GM21381 (cell line): ENCODE measurements at regions not wholly inside any gene's neighbourhood (a gene's known extent, or its start where the extent isn't known, plus 50 kb on each side); places are given as distances from the start of the nearest gene placed in this dataset.
"Not testable (repeated sequence)": the region's sequence is repeated elsewhere in the genome, so short reads cannot be mapped to it uniquely, and the experiment has no call there.

ENCODE experiments used
- ATAC-seq: cut with Tn5 transposase; IDR thresholded peaks from one replicate; pipeline ENCODE4 v1.9.1; 2021; ENCODE audit warnings: mild to moderate bottlenecking, moderate library complexity; ENCODE audit not compliant: unreplicated experiment

DNA sequence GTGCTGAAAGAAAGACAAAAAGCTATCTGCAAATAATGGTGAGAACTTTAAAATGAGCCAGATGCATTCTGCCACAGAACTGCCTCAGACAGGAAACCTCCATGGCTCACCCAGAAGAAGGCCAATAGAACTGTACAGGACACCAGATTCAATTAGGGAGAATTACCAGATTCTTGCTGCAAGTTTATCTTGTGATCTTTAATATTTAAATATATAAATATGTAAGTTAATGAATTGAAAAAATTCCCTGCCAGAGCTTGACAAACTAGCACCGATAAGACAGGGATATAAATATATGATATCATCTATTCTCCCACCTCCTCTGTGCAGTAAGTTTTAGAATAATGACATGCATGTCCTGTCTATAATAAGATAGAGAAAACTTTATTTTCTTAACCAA is 252.8 kb downstream of the PLK2 start:
- no peak for ATAC-seq

DNA sequence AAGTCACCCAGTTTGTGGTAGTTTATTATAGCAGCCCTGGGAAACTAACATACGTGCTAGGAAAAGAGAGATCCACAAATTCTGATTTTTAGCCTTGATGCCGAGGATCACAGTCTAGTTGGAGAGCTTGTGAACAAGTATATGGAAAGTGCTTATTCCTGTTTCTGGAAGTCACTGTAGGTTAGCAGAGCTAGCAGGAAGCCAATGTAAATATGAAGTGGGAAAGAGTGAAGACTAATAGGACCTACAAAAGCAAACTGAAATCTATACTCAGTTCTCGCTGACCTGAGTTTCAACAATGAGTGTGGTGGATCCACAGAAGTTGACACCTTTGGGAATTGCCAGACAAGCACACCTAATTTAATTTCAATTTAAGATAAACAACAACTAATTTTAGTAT is 254.9 kb downstream of the PLK2 start:
- ATAC-seq, result no peak

DNA sequence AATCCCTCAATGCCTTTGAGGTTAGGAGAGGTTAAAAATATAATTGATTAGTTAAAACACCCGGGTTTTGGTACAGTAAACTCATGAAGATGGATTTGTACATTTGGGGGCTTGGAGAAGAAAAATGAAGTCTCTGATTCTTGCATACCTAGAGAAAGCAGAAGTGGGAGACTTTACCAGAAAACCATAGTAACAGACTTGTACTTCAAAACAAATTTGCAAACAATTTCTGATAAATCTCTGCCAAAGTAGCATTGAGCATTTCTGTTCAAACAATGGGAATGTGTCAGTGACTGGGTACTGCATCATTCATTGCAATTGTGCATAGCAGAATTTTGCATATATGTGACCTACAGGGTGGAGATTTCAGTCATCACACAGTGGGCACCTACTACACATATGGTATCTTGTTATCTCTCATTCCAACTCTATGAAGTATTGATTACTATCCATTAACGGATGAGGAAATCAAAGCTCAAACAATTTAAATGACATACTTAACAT is 256.9 kb downstream of the PLK2 start:
- ATAC-seq, result no peak

DNA sequence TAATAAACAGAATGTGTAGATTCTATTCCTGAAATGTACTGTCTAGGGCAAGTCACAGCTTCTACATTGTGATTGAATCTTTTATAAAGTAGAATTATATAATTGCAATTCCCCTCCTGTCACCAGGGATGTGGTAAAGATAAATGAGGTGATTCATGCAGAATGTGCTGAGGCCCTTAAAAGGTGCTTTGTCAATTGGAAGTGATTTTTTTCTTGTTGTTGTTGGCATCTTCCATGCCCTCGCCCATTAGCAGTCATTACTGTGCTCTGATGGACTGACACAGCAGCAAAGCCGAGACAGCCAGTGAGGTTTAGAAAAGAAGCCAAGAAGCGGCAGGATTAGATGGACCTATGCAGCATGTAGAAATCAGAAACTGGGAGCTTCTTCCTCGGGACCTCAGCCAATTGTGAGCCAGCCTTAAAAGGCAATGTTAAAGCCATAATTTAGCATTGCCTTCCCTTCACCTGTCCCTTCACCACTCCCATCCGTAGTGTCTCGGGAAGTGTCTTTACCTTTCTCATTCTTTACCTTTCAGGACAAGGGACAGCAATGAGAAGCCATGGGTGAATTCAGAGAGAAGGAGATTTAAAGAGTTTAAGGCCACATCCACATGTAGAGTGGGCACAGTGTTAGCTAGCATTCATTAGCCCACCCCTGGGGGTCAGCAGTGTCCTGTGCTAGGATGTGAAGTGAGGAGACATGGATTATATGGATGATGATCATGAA is 257.8 kb downstream of the PLK2 start:
- no peak for ATAC-seq

DNA sequence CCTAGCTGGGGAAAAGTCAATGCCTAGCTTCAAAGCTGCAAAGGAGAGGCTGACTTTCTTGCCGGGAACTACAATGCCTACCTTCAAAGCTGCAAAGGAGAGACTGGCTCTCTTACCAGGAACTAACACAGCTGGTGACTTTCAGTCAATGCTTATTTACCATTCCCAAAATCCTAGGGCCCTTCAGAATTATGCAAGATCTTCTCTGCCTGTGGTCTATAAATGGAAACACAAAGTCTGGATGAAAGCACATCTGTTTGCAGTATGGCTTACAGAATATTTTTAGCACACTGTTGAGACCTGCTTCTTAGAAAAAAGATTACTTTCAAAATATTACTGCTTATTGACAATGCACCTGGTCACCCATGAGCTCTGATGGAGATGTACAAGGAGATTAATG is 259.4 kb downstream of the PLK2 start:
- no peak for ATAC-seq

DNA sequence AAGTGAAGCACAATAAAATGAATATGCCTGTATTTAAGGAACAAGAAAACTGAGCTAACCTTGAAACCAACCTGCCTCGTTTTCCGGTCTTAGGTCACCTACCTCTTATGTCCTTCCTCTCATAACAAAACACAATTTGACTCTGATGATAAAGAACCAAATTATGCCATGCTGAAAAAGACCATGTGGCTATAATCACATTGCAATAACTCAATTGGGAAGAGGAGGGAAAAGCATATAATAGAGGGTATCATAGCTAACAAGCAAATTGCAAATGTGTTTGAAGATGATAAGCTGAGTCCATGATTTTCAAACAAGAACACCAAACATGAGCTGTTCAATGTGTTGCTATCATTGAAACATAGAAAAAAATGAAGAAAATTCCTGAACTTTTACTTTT is 260.8 kb downstream of the PLK2 start:
- no peak for ATAC-seq

DNA sequence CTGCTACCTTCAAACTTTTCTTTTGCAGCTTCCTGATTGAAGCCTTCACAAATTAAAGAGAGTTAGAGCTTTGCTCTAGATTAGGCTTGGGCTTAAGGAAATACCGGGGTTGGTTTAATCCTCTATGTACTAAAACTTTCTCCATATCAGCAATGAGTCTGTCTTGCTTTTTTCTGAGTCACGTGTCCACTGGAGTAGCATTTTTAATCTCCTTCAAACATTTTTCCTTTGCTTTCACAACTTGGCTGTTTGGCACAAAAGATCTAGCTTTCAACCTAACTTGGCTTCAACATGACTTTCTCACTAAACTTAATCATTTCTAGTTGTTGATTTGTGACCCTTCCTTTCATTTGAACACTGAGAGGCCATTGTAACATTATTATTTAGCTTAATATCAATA is 261.6 kb downstream of the PLK2 start:
- no peak for ATAC-seq

DNA sequence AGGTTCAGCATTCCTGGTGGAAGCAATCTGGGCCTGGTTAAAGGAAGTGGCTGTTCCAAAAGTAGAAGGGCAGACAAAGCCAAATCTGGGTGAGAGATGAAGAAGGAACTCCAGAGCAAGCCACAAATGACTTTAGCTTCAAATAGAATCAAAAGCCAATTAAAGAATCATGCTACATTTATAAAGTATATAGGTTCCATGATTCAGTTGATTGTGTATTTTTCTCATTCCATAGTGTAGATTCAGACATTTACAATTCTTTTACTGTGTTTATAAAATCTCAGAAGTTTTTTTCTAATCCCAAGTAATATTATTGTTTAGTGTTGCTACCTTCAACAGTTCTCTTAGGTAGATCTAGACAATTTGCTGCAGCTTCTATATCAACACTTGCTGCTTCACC is 262.0 kb downstream of the PLK2 start:
- ATAC-seq, result no peak

DNA sequence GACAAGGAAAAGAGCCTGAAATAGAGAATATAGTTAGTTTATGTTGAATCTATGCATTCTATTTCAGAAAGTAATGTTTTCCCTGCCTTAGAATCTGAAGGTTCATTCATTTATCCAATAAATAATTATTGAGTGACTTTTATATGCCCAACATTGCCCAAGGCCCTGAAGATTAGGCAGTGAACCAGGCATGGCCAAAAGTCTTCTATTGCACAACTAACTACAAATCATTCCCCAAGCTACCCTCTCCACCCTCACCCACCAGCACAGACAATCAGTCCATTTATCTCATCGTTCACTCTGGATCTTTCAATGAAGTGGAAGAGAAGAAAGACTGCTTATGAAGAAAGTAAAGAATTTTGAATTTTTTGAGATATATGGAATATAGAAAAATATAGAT is 268.4 kb downstream of the PLK2 start:
- ATAC-seq, result no peak

DNA sequence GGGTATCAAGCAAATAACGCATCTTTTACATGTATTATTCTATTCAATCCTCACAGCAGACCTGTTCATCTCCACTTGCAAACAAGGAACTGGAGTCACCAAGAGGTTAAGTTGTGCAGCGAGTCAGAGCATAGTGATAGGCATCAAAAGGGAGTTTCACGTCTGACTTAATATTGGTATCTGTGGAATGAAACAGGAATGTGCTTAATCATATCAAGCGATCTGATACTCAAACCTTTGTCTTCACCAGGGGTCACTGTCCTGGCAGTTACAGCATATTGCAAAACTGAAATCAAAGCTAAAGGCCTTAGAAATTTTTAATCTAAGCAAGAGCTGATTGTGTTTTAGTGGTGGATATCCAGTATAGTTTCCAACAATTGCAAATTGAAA is 271.6 kb downstream of the PLK2 start:
- no peak for ATAC-seq

DNA sequence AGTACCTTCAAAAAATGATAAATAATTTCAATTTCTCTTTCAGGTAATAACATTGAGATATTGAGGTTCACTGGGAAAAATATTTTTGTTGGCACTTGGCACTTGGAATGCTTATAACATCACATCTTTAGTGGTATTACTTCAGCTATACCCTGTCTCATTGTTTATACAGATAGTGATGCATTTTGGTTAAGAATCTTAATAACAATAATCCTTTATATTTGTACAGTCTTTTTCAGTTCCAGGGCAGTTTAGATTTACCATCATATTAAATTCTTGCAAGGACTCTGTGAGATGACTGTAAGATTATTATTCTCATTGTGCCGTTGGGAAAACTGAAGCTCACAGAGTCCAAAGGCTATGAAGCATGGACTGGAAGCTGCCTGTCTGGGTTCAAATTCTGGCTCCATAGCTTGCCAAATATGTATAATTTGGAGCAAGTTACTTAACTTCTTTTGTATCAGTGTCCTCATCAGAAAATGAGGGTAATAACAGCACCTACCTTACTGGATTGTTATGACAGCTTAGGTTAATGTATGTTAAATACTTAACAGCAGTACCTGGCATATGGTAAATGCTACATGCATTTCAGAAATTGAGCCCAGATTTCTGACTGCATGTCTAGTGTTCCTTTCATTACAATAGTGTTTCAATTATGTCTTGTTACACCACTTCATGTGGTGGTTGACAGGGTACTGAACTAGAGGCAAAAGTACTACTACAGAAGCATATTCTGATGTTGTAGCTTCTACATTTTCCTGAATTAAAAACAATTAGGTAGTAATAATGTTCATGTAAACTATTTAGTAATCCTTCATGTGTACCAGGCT is 272.2 kb downstream of the PLK2 start:
- no peak for ATAC-seq

DNA sequence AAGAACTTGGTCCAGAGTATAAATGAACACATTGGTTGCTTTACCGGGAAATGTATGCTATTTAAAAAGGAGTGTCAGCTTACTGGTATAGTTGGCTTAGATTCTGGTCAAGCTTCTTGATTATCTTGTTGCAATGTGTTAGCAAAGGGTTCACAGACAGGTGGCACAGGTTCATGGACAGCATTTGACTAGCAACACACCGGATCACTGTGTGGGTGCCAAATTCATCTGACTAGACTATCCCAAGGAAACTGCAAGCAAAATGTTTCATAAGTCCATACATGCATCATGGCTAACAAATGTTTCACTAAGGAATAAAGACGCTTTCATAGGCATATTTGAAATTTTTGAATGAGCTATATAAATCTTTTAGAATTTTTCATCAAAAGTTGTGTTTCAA is 274.1 kb downstream of the PLK2 start:
- no peak for ATAC-seq

DNA sequence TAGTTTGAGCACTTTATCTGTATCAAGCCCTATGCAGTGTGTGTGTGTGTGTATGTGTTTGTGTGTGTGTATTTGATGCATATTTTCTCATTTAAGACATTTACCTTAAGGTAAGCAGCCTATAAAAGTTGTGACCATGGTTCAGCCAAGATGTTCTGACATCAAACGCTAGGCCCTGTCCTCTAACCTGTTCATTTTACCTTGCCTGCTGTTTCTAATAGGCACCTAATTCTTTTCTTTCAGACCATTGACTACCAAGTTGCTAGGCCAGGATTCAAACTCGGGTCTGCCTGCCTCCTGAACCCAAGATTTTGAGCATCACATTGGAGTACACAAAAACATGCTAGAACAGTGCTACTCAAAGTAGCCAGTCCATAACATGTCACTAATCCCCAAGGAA is 274.5 kb downstream of the PLK2 start:
- no peak for ATAC-seq

DNA sequence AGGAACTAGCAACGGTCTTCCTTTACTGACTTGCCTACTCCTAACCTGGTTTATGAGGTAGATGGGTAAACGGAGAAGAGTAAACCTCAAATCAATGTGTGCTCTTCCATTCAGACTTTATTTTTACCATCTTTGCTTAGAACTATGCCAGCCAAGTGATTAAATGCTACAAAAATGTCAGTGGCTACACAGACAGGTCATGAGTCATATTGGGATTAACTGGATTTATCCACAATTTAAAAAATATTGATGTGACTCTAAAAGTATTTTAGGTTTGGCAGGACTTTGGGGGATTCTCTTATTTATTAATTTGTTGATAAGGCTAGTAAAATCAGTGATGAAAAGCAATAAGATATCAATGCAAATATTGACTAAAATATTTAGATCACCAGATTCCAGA is 275.0 kb downstream of the PLK2 start:
- no peak for ATAC-seq

DNA sequence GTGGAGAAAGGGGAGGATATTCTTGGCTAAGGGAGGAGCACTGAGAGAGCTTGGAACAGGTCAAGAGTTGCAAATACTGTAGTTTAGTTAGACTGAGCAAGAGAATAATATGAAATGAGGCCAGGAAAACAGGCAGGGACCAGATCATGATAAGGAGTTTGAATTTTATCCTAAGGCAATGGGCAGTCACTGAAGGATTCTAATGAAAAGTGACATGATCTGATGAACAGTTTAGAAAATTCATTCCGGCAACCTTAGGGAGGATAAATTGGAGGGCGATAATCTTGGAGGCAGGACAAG is 276.1 kb downstream of the PLK2 start:
- no peak for ATAC-seq

DNA sequence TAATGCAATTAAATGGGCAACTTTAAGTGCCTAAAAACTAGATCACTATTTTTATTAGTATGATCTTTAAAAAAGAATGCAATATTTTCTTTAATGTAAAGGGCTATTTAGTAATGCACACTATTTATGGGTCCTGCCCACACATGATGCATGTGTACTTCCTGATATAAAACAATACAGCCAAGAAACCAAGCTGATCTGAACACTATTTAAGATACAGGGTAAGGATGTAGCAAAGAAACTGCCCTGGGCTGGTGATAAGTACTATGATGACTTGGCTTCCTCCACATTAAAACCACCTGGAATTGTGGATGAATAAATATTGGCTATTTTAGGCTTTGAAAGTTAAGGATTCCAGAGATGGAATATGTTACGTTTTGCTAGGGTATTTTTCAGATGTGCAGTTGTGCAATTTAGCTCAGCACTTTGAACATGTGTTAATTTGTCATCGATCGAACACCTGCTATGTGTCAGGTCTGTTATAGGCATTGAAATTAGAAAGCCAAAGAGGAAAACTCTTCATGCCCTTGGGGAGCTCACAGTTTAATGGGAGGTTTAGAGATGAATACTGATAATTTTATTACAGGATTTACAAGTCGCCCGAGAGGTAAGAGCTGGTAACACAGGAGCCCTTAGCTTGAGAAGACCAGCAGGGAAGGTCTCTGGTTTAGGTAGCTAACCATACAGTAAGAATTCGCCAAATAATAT is 276.7 kb downstream of the PLK2 start:
- ATAC-seq, result no peak

DNA sequence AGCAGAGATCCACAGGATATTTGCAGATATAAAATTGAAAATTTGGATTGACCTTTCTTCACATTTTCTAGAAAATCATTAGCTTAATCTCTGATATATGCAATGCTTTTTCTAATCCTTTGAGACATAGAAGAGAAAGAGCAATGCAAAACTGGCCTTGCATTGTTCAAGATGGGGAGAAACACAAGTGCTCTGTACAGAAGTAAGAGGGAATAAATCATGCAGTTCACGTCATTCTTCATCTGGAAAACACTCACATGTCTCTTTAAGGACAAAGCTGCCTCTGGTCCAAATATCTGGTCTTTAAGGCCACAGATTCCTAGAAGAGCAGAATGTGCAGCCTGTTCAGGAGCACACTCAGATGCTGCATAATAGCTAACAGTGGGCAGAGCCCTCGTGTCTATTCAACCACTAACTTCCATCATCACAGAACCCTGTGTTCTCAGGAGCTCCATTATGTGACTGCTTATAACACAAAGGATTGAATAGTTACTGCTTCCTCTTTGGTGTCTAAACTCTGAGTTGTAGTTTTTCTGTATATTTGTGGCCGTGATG is 277.5 kb downstream of the PLK2 start:
- ATAC-seq, result no peak

DNA sequence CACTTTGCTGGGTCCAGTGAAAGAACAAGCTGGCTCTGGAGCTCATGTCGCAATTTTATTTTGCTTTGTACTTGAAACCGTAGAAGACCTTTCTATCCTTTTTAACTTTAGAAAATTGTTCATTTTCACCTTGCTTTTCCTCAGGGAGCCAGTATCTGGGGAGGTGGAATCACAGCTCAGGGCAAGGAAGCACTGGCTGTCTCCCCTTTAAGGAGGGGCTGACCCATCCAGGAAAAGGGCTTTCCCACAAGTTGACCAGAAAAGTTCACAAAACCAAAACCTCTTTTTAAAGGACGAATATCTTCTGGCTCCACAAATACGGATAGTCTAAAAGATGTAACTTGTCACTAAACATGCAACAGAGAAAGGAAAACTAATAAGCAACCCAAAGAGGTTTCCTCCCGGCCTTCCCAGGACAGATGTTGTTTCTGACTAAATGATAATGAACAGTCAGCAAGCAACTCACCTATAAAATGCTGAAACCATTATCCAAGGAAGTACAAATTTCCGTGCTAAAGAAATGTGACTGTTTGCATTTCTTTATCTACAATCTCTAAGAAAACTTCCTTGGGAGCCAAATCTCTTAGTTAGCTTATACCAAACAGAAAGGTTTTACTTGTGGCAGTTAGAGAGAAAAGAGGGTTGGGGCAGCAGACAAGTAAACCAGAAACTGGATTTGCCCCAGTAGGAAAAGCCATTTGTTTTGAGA is 278.2 kb downstream of the PLK2 start:
- ATAC-seq, result no peak

DNA sequence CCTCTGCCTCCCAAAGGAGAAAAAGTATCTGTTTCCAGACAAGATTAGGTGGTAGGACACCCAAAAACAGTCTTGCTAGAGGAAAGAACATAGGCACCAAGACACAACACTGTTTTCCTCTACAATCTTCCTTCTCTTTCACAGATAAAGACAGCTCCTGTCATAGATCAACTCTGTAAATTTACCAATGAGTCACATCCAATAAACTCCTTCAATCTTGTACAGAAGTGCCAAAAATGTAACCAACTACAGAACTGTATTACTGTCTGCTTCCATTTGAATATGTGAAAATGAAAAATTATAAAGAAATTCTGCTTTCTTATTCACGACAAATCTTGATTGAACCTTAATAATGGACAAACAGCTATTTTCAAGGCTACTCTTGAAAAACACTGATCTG is 286.9 kb downstream of the PLK2 start:
- no peak for ATAC-seq

DNA sequence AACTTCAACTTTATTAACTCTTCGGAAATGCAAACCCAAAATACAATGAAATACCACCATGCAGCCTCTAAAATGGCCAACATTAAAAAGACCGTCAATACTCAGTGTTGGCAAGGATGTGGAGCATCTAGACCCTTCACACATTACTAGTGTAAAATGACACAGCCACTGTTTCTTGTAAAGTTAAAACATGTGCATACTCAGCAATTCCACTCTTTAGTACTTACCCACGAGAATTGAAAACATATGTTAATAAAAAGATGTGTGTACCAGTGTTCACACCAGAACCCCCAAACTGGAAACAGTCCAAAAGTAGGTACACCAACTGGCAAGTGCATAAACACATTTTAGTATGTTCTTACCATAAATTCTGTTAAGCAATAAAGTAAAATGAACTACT is 294.7 kb downstream of the PLK2 start:
- no peak for ATAC-seq

DNA sequence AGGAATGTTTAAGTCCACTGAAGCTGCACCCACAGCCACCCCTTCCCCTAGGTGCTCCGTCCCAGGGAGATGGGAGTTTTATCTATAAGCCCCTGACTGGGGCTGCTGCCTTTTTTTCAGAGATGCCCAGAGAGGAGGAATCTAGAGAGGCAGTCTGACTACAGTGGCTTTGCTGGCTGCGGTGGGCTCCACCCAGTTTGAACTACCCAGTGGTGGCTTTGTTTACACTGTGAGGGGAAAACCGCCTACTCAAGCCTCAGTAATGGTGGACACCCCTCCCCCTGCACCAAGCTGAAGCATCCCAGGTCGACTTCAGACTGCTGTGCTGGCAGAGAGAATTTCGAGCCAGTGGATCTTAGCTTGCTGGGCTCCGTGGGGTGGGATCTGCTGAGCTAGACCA is 298.0 kb downstream of the PLK2 start:
- ATAC-seq, result not testable (repeated sequence)
